Uterus (tissue), 2 donors: ENCODE measurements at regions not wholly inside any gene's neighbourhood (a gene's known extent, or its start where the extent isn't known, plus 50 kb on each side); places are given as distances from the start of the nearest gene placed in this dataset.

Experiments
- CTCF ChIP-seq, 4 experiments: fragments of 200-600 bp in 2 of 4; fragments of 450-650 bp in 2 of 4; sonication (generic) in 2 of 4; IDR thresholded peaks; one replicate each; pipeline ENCODE4 v1.5.1; 2016 to 2019; ENCODE audit warnings: antibody characterized with exemption in 4 of 4, mild to moderate bottlenecking in 2 of 4, moderate library complexity in 1 of 4
- POLR2A ChIP-seq, 2 donors: fragments of 450-650 bp; IDR thresholded peaks; one replicate each; pipeline ENCODE4 v1.6.1; 2016; ENCODE audit warnings: antibody characterized with exemption in 2 of 2, mild to moderate bottlenecking in 1 of 2, moderate library complexity in 1 of 2

GRCh38 chr22:27318516-27318915, 483.0 kb downstream of the MN1 start:
- TF ChIP-seq CTCF (IDR thresholded peaks at IDR 0.05) (no peak), POLR2A (IDR thresholded peaks at IDR 0.05) (no peak)
